Left renal pelvis (tissue), 4 donors: ENCODE measurements at regions not wholly inside any gene's neighbourhood (a gene's known extent, or its start where the extent isn't known, plus 50 kb on each side); places are given as distances from the start of the nearest gene placed in this dataset.
"Not testable (repeated sequence)": the region's sequence is repeated elsewhere in the genome, so short reads cannot be mapped to it uniquely, and the experiment has no call there.

Experiments used
- DNase-seq, 4 donors: peaks; one replicate each; pipeline ENCODE4 v3.0.0-alpha.2; 2013; ENCODE audit warnings: low read depth in 4 of 4, low spot score in 3 of 4

DNA sequence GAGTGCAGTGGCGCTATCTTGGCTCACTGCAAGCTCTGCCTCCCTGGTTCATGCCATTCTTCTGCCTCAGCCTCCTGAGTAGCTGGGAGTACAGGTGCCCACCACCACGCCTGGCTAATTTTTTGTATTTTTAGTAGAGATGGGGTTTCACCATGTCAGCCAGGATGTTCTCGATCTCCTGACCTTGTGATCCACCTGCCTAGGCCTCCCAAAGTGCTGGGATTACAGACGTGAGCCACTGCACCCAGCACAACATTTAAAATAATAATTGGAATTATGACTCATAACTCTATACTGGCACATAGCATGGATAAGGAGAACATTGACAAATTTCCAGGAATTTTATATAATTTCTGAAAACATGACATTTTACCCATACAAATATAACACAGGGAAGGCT lies 54.2 kb downstream of the DBET start:
- not testable (repeated sequence) for DNase-seq

DNA sequence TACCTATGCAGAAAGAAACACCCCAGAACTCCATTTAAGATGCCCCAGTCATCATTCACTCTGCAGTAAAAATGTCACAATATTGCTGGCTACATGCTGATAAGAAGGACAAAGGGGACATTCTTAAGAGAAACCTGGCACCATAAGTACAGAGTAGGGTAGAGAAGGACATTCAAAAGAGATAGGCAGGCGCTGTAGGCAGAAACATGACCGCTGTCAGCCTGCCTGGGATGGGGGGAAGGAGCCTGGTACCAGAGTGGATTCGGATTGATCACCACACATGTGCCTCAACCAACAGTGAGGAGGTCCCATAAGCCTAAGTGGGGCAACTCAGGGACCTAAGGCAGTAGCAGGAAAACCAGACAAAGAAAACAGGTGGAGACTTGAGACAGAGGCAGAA lies 54.1 kb upstream of the DUX4 start:
- not testable (repeated sequence) for DNase-seq

DNA sequence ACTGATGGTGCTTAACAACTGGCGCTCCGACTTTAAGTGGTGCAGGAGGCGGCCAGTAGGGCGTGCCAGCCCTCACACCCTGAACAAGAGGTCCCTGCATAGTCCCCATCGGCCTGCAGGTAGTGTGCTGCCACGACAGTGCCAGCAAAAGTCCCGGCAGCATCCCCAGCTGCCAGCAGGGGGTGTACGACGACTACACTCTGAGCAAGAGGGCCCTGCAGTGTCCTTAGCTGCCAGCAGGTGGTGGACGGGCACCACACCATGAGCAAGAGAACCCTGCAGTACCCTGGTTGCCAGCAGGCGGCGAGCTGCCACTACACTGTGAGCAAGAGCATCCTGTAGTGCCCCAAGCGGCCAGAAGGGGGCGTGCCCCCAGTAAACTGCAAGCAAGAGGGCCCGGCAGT lies 53.5 kb upstream of the DUX4 start:
- not testable (repeated sequence) for DNase-seq

DNA sequence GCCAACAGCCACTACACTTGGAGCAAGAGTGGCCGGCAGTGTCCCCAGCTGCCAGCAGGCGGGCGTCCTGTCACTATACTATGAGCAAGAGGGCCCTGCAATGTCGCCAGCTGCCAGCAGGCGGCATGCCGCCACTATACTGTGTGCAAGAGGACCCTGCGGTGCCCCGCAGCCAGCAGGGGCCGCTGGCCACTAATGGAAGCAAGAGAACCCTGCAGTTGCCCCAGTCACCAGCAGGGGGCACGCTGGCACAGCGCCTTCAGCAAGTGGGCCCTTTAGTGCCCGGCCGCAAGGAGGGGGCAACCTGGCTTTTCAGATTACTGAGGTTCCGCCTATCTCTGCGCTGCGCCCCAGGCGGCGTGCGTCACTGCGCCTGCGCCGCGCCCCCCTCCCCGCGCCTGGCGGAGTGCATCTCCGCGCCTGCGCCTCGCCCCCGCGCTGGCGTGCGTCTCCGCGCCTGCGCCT lies 53.0 kb upstream of the DUX4 start:
- not testable (repeated sequence) for DNase-seq

DNA sequence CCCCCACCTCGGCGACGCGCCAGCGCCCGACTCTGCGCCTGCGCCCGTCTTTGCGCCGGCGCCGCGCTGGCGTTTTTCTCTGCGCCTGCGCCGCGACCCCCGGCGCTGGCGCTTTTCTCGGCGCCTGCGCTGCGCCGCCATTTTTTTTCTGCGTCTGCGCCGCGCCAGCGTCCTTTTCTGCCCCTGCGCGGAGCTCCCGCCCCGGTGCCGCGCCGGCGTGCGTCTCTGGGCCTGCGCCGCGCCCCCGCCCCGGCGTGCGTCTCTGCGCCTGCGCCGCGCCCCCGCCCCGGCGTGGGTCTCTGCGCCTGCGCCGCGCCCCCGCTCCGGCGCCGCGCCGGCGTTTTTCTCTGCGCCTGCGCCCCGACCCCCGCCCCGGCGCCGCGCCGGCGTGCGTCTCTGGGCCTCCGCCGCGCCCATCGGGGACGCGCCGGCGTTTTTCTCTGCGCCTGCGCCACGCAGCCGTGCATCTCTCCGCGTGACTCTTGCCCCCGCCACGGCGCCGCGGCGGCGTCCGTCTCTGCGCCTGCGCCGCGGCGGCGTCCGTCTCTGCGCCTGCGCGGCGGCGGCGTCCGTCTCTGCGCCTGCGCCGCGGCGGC lies 52.4 kb upstream of the DUX4 start:
- DNase-seq: not testable (repeated sequence)

DNA sequence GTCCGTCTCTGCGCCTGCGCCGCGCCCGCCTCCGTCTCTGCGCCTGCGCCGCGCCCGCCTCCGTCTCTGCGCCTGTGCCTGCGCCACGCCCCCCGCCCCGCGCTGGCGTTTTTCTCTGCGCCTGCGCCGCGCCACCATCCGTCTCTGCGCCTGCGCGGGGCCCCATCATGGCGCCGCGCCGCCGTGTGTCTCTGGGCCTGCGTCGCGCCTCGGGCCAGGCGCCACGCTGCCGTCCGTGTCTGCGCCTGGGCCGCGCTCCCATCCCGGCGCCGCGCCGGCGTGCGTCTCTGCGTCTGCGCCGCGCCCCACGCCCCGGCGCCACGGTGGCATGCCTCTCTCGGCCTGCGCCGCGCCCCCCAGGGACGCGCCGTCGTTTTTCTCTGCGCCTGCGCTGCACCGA lies 51.8 kb upstream of the DUX4 start:
- DNase-seq: no peak

DNA sequence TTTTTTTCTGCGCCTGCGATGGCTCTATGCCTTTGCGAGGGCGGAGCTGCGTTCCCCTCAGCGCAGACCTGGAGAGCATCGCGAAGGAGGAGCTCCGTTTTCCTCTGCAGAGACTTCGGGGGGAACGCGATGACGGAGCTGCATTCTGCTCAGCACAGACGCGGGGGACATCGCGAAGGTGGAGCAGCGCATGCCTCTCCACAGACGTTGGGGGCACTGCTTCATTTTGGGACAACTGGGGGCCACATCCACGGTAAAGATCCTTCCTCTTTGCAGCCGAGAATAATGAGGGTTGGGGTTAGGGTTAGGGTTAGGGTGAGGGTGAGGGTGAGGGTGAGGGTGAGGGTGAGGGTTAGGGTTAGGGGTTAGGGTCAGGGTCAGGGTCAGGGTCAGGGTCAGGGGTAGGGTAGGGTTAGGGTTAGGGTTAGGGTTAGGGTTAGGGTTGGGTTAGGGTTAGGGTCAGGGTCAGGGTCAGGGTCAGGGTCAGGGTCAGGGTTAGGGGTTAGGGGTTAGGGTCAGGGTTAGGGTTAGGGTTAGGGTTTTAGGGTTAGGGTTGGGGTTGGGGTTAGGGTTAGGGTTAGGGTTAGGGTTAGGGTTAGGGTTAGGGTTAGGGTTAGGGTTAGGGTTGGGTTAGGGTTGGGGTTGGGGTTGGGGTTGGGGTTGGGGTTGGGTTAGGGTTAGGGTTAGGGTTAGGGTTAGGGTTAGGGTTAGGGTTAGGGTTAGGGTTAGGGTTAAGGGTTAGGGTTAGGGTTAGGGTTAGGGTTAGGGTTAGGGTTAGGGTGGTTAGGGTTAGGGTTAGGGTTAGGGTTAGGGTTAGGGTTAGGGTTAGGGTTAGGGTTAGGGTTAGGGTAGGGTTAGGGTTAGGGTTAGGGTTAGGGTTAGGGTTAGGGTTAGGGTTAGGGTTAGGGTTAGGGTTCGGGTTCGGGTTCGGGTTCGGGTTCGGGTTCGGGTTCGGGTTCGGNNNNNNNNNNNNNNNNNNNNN lies 51.1 kb upstream of the DUX4 start:
- DNase-seq: peak in 1 of 4 donors; percentile 9
